OCI-LY7 (cell line): ENCODE measurements at regions not wholly inside any gene's neighbourhood (a gene's known extent, or its start where the extent isn't known, plus 50 kb on each side); places are given as distances from the start of the nearest gene placed in this dataset.

Experiments
- EZH2phosphoT487 ChIP-seq: fragments of 200-600 bp; sonication (generic); IDR thresholded peaks from 2 replicates; pipeline ENCODE4 v1.6.1; 2018; ENCODE audit warnings: low read depth, borderline replicate concordance, mild to moderate bottlenecking, mixed run types, antibody characterized with exemption, low read length, moderate library complexity, mixed read lengths
- TF ChIP-seq, protein P1 (sequence below): fragments of 200-600 bp; sonication (generic); conservative IDR thresholded peaks from 2 replicates; pipeline ENCODE4 v1.5.1; 2014; ENCODE audit warnings: mild to moderate bottlenecking, antibody characterized with exemption, low read length, moderate library complexity, mixed read lengths

GRCh38 chrX:144918936-144919335, 328.4 kb upstream of the SPANXN1 start:
- TF ChIP-seq, protein P1, sequence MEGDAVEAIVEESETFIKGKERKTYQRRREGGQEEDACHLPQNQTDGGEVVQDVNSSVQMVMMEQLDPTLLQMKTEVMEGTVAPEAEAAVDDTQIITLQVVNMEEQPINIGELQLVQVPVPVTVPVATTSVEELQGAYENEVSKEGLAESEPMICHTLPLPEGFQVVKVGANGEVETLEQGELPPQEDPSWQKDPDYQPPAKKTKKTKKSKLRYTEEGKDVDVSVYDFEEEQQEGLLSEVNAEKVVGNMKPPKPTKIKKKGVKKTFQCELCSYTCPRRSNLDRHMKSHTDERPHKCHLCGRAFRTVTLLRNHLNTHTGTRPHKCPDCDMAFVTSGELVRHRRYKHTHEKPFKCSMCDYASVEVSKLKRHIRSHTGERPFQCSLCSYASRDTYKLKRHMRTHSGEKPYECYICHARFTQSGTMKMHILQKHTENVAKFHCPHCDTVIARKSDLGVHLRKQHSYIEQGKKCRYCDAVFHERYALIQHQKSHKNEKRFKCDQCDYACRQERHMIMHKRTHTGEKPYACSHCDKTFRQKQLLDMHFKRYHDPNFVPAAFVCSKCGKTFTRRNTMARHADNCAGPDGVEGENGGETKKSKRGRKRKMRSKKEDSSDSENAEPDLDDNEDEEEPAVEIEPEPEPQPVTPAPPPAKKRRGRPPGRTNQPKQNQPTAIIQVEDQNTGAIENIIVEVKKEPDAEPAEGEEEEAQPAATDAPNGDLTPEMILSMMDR: no peak
- no peak for TF ChIP-seq EZH2phosphoT487
